Mucosa of rectum (tissue), 2 donors: ENCODE measurements at regions not wholly inside any gene's neighbourhood (a gene's known extent, or its start where the extent isn't known, plus 50 kb on each side); places are given as distances from the start of the nearest gene placed in this dataset.

ENCODE experiments used
- H3K27ac ChIP-seq, 2 donors: one replicate each; pipeline ENCODE4 v1.7.0; 2013; ENCODE audit warnings: inconsistent platforms in 2 of 2, low read depth in 2 of 2, low read length in 2 of 2
- H3K27me3 ChIP-seq, 2 donors: one replicate each; pipeline ENCODE4 v1.7.0; 2013; ENCODE audit warnings: low read length in 2 of 2; ENCODE audit not compliant: control insufficient read depth in 2 of 2, insufficient read depth in 2 of 2
- H3K36me3 ChIP-seq, 2 donors: one replicate each; pipeline ENCODE4 v1.7.0; 2013; ENCODE audit warnings: low read length in 2 of 2; ENCODE audit not compliant: control insufficient read depth in 2 of 2, insufficient read depth in 2 of 2
- H3K4me1 ChIP-seq, 2 donors: one replicate each; pipeline ENCODE4 v1.7.0; 2013; ENCODE audit warnings: low read length in 2 of 2, mild to moderate bottlenecking in 1 of 2; ENCODE audit not compliant: control insufficient read depth in 2 of 2, insufficient read depth in 2 of 2
- H3K4me3 ChIP-seq, 2 donors: one replicate each; pipeline ENCODE4 v1.7.0; 2013; ENCODE audit warnings: low read length in 2 of 2
- H3K9ac ChIP-seq, 2 donors: one replicate each; pipeline ENCODE4 v1.7.0; 2013; ENCODE audit warnings: low read length in 2 of 2, low read depth in 1 of 2, mild to moderate bottlenecking in 1 of 2
- H3K9me3 ChIP-seq, 2 donors: one replicate each; pipeline ENCODE4 v1.7.0; 2013; ENCODE audit warnings: low read length in 2 of 2; ENCODE audit not compliant: control insufficient read depth in 2 of 2
- donor health status: healthy.
- donor health status: Normal muscosa, but diverticular disease.

DNA sequence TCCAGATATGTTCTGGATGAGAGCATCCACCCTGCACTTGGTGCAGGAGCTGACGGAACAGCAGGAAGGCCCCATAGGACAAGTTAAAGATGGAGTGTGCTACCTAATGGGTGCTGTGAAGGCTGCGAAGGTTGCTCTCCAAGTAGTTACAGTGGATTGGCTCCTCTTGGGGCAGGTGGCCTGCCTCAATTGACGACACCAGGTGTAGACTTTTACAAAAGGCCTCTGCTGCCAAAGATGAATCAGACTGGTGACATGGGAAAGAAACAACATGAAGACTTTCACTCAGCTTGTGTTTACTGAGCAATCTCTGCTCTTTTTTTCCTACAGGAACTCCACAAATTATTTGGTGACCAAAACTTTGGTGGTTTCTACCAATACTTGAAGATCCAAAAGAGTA is 437.7 kb downstream of the PLCL1 start:
- no peaks in the 10 kb centered on the region for H3K27me3 ChIP-seq
- no peak overlapping the region for H3K9ac ChIP-seq
- H3K9me3 ChIP-seq = no peaks in the 10 kb centered on the region
- H3K4me3 ChIP-seq = no peak overlapping the region
- no peaks in the 10 kb centered on the region for H3K4me1 ChIP-seq
- no peaks in the 10 kb centered on the region for H3K36me3 ChIP-seq
- no peak overlapping the region for H3K27ac ChIP-seq

DNA sequence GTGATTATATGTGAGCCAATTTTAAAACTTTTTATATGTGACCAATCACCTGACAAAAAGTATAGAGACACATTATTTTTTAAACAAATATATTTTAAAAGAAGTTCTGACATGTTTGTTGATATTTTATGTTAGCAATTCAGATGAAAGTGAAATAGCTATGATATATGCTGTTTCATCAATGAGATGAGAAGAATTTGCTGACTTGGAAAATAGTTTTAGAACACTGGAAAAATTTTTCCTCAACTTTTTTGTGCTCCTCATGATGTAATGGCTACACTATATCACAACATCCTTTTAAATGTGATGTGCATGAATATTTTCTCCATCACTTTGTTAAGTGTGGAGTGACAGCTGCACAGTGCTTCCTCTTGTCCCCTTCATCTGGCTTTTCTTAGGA is 434.0 kb downstream of the PLCL1 start:
- Histone ChIP-seq H3K36me3 (no peaks in the 10 kb centered on the region), H3K4me3 (no peak overlapping the region), H3K27ac (no peak overlapping the region), H3K4me1 (no peaks in the 10 kb centered on the region), H3K9ac (no peak overlapping the region), H3K9me3 (no peaks in the 10 kb centered on the region), H3K27me3 (no peaks in the 10 kb centered on the region)

DNA sequence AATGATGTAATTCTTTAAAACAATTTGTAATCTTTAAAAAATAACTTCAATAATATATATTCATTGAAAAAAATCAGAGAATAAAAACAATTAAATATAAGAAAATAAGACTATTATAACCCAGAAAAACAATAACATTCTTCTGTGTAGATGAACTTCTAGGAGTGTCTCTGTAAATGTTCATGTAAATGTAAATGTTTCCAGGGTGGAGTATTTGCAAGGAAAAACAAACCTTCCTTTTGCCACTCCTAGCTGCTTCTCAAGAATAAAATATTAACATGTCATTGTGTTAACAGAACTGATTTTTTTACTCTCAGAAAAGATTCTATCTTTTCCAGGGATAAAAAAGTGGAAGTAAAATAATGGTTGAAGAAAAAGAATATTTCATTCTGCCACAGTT is 431.9 kb downstream of the PLCL1 start:
- Histone ChIP-seq H3K27me3 (no peaks in the 10 kb centered on the region), H3K4me1 (no peaks in the 10 kb centered on the region), H3K27ac (no peak overlapping the region), H3K9me3 (no peaks in the 10 kb centered on the region), H3K9ac (no peak overlapping the region), H3K36me3 (no peaks in the 10 kb centered on the region), H3K4me3 (no peak overlapping the region)

- Histone ChIP-seq H3K9me3 (no peaks in the 10 kb centered on the region), H3K4me3 (no peak overlapping the region), H3K4me1 (no peaks in the 10 kb centered on the region), H3K9ac (no peak overlapping the region), H3K27me3 (no peaks in the 10 kb centered on the region), H3K27ac (no peak overlapping the region), H3K36me3 (no peaks in the 10 kb centered on the region)
These were observed 427.9 kb downstream of the PLCL1 start for GRCh38 chr2:198232281-198232680.

DNA sequence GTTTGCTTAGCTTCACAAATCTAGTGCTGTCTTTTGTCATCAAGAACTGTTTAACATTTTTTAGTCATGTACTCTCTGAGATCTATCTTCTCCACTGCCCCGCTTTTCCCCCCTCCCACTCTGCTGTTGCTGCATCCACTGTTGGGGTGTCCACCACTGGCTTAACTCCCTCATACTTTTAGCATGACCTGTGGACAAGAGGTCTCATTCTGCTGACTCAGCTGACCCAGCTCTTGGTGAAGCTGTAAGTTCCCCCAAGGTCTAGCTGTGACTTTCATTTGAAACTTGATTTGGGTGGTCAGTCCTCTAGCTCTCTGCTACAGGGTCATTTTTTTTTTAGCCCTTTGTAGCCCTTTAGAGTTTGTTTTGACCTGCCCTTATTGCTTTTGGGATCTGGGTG is 427.2 kb downstream of the PLCL1 start:
- H3K9ac ChIP-seq = no peak overlapping the region
- H3K4me1 ChIP-seq = no peaks in the 10 kb centered on the region
- H3K27me3 ChIP-seq = no peaks in the 10 kb centered on the region
- no peaks in the 10 kb centered on the region for H3K9me3 ChIP-seq
- H3K4me3 ChIP-seq = no peak overlapping the region
- no peak overlapping the region for H3K27ac ChIP-seq
- H3K36me3 ChIP-seq = no peaks in the 10 kb centered on the region

DNA sequence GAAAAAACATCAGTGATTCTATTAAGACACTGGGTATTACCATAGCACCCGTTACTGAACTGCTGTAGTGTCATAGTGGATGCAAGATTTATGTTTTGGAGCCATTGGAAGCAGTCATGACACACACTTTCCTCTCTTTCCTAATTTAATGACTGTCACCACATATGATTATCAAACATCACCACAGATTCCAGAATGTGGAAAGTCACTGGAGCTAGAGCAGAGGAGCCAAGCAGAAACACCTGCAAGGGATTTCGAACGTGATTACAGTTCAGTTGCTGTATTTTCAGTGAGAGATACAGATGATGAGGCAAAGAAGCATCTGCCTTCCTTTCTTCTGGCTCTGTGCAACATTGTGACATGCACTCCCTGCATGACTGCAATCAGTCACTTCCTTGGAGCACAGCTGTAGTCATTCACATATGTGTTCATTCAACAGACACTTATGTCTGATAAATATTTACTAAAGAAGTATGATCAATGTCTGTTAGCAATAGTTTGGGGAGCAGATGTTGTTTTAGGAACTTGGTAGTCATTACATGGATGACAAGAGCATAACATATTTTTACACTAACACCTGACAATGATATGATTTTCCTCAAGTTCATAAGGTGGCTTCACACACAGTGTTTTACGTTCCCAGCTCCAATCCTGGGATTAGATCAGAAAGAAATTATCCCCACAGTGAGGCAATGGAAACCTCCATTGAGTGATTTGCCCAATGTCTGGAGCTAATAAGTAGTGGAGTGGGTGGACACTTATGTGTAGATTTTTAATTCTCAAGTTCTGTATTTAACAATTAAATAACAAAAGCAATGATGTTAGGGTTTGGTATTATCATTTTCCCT is 416.6 kb downstream of the PLCL1 start:
- Histone ChIP-seq H3K27me3 (no peaks in the 10 kb centered on the region), H3K4me3 (no peak overlapping the region), H3K9me3 (no peaks in the 10 kb centered on the region), H3K9ac (no peak overlapping the region), H3K4me1 (no peaks in the 10 kb centered on the region), H3K27ac (no peak overlapping the region), H3K36me3 (no peaks in the 10 kb centered on the region)

DNA sequence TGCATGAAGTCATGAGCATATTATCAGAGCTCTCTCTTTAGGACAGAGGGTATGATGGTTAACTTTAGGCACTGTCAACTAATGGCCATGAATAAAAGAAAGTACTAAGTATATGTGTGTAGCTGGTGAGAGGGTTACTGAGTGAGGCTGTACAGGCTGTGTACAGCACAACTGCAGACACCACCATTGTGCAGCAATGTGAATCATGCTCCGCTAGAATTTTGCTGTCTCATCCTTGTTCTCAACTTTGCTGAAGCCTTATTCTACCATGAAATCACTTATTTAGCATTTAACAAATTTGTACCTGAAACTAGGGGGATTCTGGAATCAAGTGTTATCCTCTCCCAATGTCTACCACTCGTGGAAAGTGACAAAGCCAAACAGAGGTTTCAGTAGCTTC is 414.9 kb downstream of the PLCL1 start:
- H3K36me3 ChIP-seq = no peaks in the 10 kb centered on the region
- no peak overlapping the region for H3K27ac ChIP-seq
- no peaks in the 10 kb centered on the region for H3K27me3 ChIP-seq
- no peaks in the 10 kb centered on the region for H3K9me3 ChIP-seq
- H3K4me3 ChIP-seq = no peak overlapping the region
- no peak overlapping the region for H3K9ac ChIP-seq
- no peaks in the 10 kb centered on the region for H3K4me1 ChIP-seq

DNA sequence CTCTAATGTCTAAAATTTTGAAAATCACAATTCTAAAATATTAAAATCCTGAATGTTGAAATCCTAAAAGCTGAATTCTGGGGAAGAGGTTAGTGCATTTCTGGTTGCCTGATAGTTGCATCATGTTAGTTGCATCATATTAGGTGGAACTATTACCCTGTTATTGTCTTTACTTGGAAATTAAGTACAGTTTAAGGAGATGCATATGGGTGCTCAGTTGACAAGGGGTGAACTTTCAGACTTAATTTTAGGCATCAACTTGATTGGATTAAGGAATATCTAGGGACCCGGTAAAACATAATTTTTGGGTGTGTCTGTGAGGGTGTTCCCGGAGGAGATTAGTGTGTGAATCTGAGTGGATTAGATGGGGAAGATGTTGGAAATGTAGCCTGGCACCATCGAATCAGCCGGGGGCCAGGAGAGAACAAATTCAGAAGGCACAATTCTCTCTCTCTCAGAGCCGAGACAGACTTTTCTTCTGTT is 409.8 kb downstream of the PLCL1 start:
- Histone ChIP-seq H3K4me3 (no peak overlapping the region), H3K36me3 (no peaks in the 10 kb centered on the region), H3K27ac (no peak overlapping the region), H3K27me3 (no peaks in the 10 kb centered on the region), H3K4me1 (no peaks in the 10 kb centered on the region), H3K9ac (no peak overlapping the region), H3K9me3 (no peaks in the 10 kb centered on the region)

DNA sequence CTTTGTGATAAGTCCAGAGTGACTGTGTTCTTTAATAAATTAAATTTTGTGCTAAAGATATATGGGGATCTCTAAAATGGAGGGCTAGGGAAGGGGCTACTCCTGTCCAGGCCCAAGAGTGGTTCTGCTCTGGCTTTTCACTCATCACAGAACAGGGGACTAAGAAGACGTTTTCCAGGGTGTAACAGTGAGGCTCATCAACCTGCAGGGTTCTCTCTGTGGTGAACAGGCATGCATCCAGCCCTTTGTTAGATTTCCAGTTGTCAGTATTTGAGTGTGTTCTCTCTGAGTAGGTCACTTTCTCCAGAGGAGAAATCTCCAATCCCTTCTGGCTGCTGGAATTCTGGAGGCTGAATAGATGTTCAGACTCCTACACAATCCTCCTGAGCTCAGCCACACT is 408.9 kb downstream of the PLCL1 start:
- Histone ChIP-seq H3K9ac (no peak overlapping the region), H3K9me3 (no peaks in the 10 kb centered on the region), H3K27me3 (no peaks in the 10 kb centered on the region), H3K27ac (no peak overlapping the region), H3K36me3 (no peaks in the 10 kb centered on the region), H3K4me3 (no peak overlapping the region), H3K4me1 (no peaks in the 10 kb centered on the region)

DNA sequence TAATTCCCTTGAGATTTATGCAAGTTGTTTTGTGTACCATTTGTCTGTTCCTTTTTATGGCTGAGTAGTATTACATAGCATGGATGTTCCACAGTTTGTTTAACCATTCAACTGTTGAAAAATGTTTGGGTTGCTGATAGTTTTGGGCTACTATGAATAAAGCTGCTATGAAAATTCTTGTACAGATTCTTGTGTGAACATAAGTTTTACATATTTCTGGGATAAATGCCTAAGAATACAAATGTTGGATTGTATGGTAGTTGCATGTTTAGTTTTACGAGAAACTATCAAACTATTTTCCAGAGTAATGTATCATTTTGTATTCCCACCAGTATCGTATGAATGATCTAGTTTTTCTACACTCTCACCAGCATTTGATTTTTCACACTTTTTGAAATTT is 407.3 kb downstream of the PLCL1 start:
- Histone ChIP-seq H3K27ac (no peak overlapping the region), H3K9me3 (no peaks in the 10 kb centered on the region), H3K36me3 (no peaks in the 10 kb centered on the region), H3K27me3 (no peaks in the 10 kb centered on the region), H3K9ac (no peak overlapping the region), H3K4me1 (no peaks in the 10 kb centered on the region), H3K4me3 (no peak overlapping the region)
